Liver (tissue), 7 donors: ENCODE measurements at regions not wholly inside any gene's neighbourhood (a gene's known extent, or its start where the extent isn't known, plus 50 kb on each side); places are given as distances from the start of the nearest gene placed in this dataset.
"Not testable (repeated sequence)": the region's sequence is repeated elsewhere in the genome, so short reads cannot be mapped to it uniquely, and the experiment has no call there.

ENCODE experiments used
- DNase-seq: peaks from one replicate; pipeline ENCODE4 v3.0.0-alpha.2; 2017; ENCODE audit warnings: low spot score
- H3K27ac ChIP-seq, 2 donors: one replicate each; pipeline ENCODE4 v1.7.0; 2013; ENCODE audit warnings: inconsistent platforms in 2 of 2, low read length in 2 of 2, control low read depth in 1 of 2, low read depth in 1 of 2, mild to moderate bottlenecking in 1 of 2
- H3K27me3 ChIP-seq, 4 donors: one replicate each; pipeline versions ENCODE4 v1.6.1 to v1.7.0; 2013; ENCODE audit warnings: low read length in 3 of 4, inconsistent platforms in 1 of 4, mild to moderate bottlenecking in 1 of 4, moderate library complexity in 1 of 4; ENCODE audit not compliant: control insufficient read depth in 4 of 4, insufficient read depth in 4 of 4
- H3K36me3 ChIP-seq, 4 donors: one replicate each; pipeline versions ENCODE4 v1.6.1 to v1.7.0; 2013; ENCODE audit warnings: low read length in 3 of 4, mild to moderate bottlenecking in 3 of 4, low read depth in 1 of 4, moderate library complexity in 1 of 4; ENCODE audit not compliant: control insufficient read depth in 4 of 4, insufficient read depth in 3 of 4
- H3K4me1 ChIP-seq, 4 donors: one replicate each; pipeline versions ENCODE4 v1.6.1 to v1.7.0; 2013; ENCODE audit warnings: low read length in 3 of 4, mild to moderate bottlenecking in 3 of 4, moderate library complexity in 1 of 4; ENCODE audit not compliant: control insufficient read depth in 4 of 4, insufficient read depth in 4 of 4
- H3K4me3 ChIP-seq, 3 donors: one replicate each; pipeline versions ENCODE4 v1.6.1 to v1.7.0; 2013; ENCODE audit warnings: low read length in 3 of 3, control low read depth in 1 of 3, low read depth in 1 of 3, mild to moderate bottlenecking in 1 of 3
- H3K9ac ChIP-seq, 2 donors: one replicate each; pipeline ENCODE4 v1.7.0; 2013; ENCODE audit warnings: low read length in 2 of 2, mild to moderate bottlenecking in 2 of 2, moderate library complexity in 2 of 2, control low read depth in 1 of 2, low read depth in 1 of 2
- H3K9me3 ChIP-seq, 4 donors: one replicate each; pipeline versions ENCODE4 v1.6.1 to v1.7.0; 2013; ENCODE audit warnings: low read length in 3 of 4; ENCODE audit not compliant: control insufficient read depth in 4 of 4
- ATF3 ChIP-seq: IDR thresholded peaks from 2 replicates; pipeline ENCODE4 v1.6.1; 2016; ENCODE audit warnings: antibody characterized with exemption
- FOXA1 ChIP-seq: IDR thresholded peaks from 2 replicates; pipeline ENCODE4 v1.6.1; 2016; ENCODE audit warnings: antibody characterized with exemption
- JUND ChIP-seq, 2 donors: IDR thresholded peaks; 2 replicates each; pipeline ENCODE4 v1.6.1; 2016; ENCODE audit warnings: antibody characterized with exemption in 2 of 2
- NR2F2 ChIP-seq: IDR thresholded peaks from 2 replicates; pipeline ENCODE4 v1.6.1; 2016; ENCODE audit warnings: antibody characterized with exemption
- REST ChIP-seq: IDR thresholded peaks from 2 replicates; pipeline ENCODE4 v1.6.1; 2016; ENCODE audit warnings: antibody characterized with exemption, mild to moderate bottlenecking
- RXRA ChIP-seq, 2 donors: IDR thresholded peaks; 2 replicates each; pipeline ENCODE4 v1.6.1; 2017 to 2018; ENCODE audit warnings: antibody characterized with exemption in 2 of 2, mild to moderate bottlenecking in 1 of 2
- SP1 ChIP-seq: IDR thresholded peaks from 2 replicates; pipeline ENCODE4 v1.6.1; 2018; ENCODE audit warnings: antibody characterized with exemption, mild to moderate bottlenecking
- TAF1 ChIP-seq: conservative IDR thresholded peaks from 2 replicates; pipeline ENCODE4 v1.6.1; 2016; ENCODE audit warnings: antibody characterized with exemption, mild to moderate bottlenecking
- ZBTB33 ChIP-seq: IDR thresholded peaks from 2 replicates; pipeline ENCODE4 v1.6.1; 2016; ENCODE audit warnings: antibody characterized with exemption
- WGBS: extraction: QIAGEN DNeasy Blood & Tissue Kit; methylation state at CpG from one replicate; pipeline ENCODE4 v1.1.7; 2013; 5-methylcytosine and 5-hydroxymethylcytosine counted together
- donor health status: healthy.
- donor health status: healthy.
- donor health status: healthy.
- donor health status: healthy.

GRCh38 chr10:81600185-81600584 is 274.8 kb upstream of the NRG3 start:
- H3K36me3 ChIP-seq: no peaks in the 10 kb centered on the region
- H3K27me3 ChIP-seq: no peaks in the 10 kb centered on the region
- DNase-seq: no peak
- no peaks in the 10 kb centered on the region for H3K4me1 ChIP-seq
- no peak overlapping the region for H3K4me3 ChIP-seq
- H3K27ac ChIP-seq: no peak overlapping the region
- no peak for TF ChIP-seq ATF3
- TF ChIP-seq NR2F2: no peak
- no peaks in the 10 kb centered on the region for H3K9me3 ChIP-seq
- WGBS: 94% methylated on average over 2 of the region's 2 CpGs
- no peak overlapping the region for H3K9ac ChIP-seq

GRCh38 chr10:81603106-81603620 is 271.8 kb upstream of the NRG3 start:
- no peak for DNase-seq
- Histone ChIP-seq H3K27me3 (no peaks in the 10 kb centered on the region), H3K4me3 (no peak overlapping the region), H3K27ac (no peak overlapping the region), H3K36me3 (no peaks in the 10 kb centered on the region), H3K4me1 (no peaks in the 10 kb centered on the region), H3K9me3 (no peaks in the 10 kb centered on the region), H3K9ac (no peak overlapping the region)
- 82% methylated on average over 4 of the region's 4 CpGs for WGBS
- TF ChIP-seq FOXA1: no peak
- no peak for TF ChIP-seq TAF1
- no peak for TF ChIP-seq SP1
- TF ChIP-seq REST: no peak
- no peak for TF ChIP-seq RXRA (IDR thresholded peaks at IDR 0.05)
- TF ChIP-seq JUND (IDR thresholded peaks at IDR 0.05): no peak
- TF ChIP-seq ZBTB33: no peak

- not testable (repeated sequence) for H3K27me3 ChIP-seq, H3K9me3 ChIP-seq, H3K4me1 ChIP-seq, H3K9ac ChIP-seq, H3K4me3 ChIP-seq, H3K36me3 ChIP-seq, H3K27ac ChIP-seq, DNase-seq
- 81% methylated on average over 7 of the region's 7 CpGs for WGBS
Measured at GRCh38 chr10:81644485-81644884, 230.5 kb upstream of the NRG3 start.
